H1 (cell line): ENCODE measurements at regions not wholly inside any gene's neighbourhood (a gene's known extent, or its start where the extent isn't known, plus 50 kb on each side); places are given as distances from the start of the nearest gene placed in this dataset.

ENCODE experiments used
- CTCF ChIA-PET: fragments of 300-600 bp; sonication (Branson Sonifier 250); formaldehyde crosslinking; loops from one replicate; lab custom pipeline; 2021; ENCODE audit not compliant: partially characterized antibody; lab: Charles Lee
- POLR2A ChIA-PET: fragments of 300-600 bp; sonication (Branson Sonifier 250); formaldehyde crosslinking; loops from one replicate; lab custom pipeline; 2021; ENCODE audit warnings: inconsistent platforms; ENCODE audit not compliant: partially characterized antibody; lab: Charles Lee
- DNase-seq, 2 experiments: peaks; one replicate each; pipeline versions ENCODE4 v3.0.0 to v3.0.0-alpha.2; 2010 to 2022; ENCODE audit warnings: low spot score in 2 of 2, low read depth in 1 of 2, mixed read lengths in 1 of 2
- FAIRE-seq: peaks from 2 replicates; lab custom pipeline; 2011; peaks lifted over from hg19 to GRCh38; lab: Jason Lieb, UNC
- H2AFZ ChIP-seq: 2 replicates; pipeline ENCODE4 v1.8.1; 2012; ENCODE audit warnings: low read length, inconsistent platforms
- H2AK5ac ChIP-seq: 2 replicates; pipeline ENCODE4 v1.6.1; 2013; ENCODE audit warnings: low read depth, low read length
- H2BK120ac ChIP-seq: replicated peaks from 2 replicates; pipeline ENCODE3; 2013; ENCODE audit warnings: low read depth, low read length, inconsistent platforms
- H2BK12ac ChIP-seq: 2 replicates; pipeline ENCODE4 v1.6.1; 2013; ENCODE audit warnings: low read depth, low read length
- H2BK15ac ChIP-seq: 2 replicates; pipeline ENCODE4 v1.6.1; 2013; ENCODE audit warnings: low read length
- H2BK20ac ChIP-seq: 2 replicates; pipeline ENCODE4 v1.6.1; 2013; ENCODE audit warnings: low read length
- H2BK5ac ChIP-seq: 2 replicates; pipeline ENCODE4 v1.6.1; 2013; ENCODE audit warnings: low read depth, low read length
- H3K14ac ChIP-seq: 2 replicates; pipeline ENCODE4 v1.6.1; 2013; ENCODE audit warnings: inconsistent platforms; ENCODE audit not compliant: insufficient read length
- H3K18ac ChIP-seq: 2 replicates; pipeline ENCODE4 v1.6.1; 2013; ENCODE audit warnings: low read length; ENCODE audit errors: extremely low read depth
- H3K23ac ChIP-seq: 2 replicates; pipeline ENCODE4 v1.6.1; 2013; ENCODE audit warnings: inconsistent platforms; ENCODE audit not compliant: insufficient read length
- H3K23me2 ChIP-seq: 2 replicates; pipeline ENCODE4 v1.6.1; 2013; ENCODE audit warnings: low read depth, low read length
- H3K27ac ChIP-seq: 2 replicates; pipeline ENCODE4 v1.6.1; 2011; ENCODE audit warnings: low read depth, low read length, inconsistent platforms
- H3K27me3 ChIP-seq, 4 experiments: replicated peaks in 1 of 4; 1 replicate in 1 of 4; 2 replicates in 3 of 4; pipeline versions ENCODE4 v1.6.1 to v1.8.1; 2011 to 2013; ENCODE audit warnings: low read length in 3 of 4, mild to moderate bottlenecking in 3 of 4, inconsistent platforms in 2 of 4, mixed read lengths in 2 of 4, moderate library complexity in 1 of 4; ENCODE audit not compliant: control insufficient read depth in 3 of 4, insufficient read depth in 3 of 4; ENCODE audit errors: extremely low read depth in 1 of 4
- H3K36me3 ChIP-seq, 4 experiments: 2 replicates each; pipeline versions ENCODE4 v1.6.1 to v1.8.1; 2011 to 2013; ENCODE audit warnings: mild to moderate bottlenecking in 4 of 4, low read length in 3 of 4, moderate library complexity in 2 of 4, control low read depth in 1 of 4, inconsistent platforms in 1 of 4; ENCODE audit not compliant: insufficient read depth in 4 of 4, control insufficient read depth in 2 of 4
- H3K4ac ChIP-seq: replicated peaks from 2 replicates; pipeline ENCODE3; 2013; ENCODE audit warnings: low read length, low read depth, mixed read lengths, inconsistent platforms; ENCODE audit not compliant: insufficient read length
- H3K4me1 ChIP-seq, 4 experiments: replicated peaks in 1 of 4; 1 replicate in 1 of 4; 2 replicates in 3 of 4; pipeline versions ENCODE4 v1.6.1 to v1.8.1; 2011 to 2013; ENCODE audit warnings: low read length in 3 of 4, inconsistent platforms in 2 of 4, mixed read lengths in 1 of 4; ENCODE audit not compliant: insufficient read depth in 4 of 4, control insufficient read depth in 3 of 4
- H3K4me2 ChIP-seq, 2 experiments: 2 replicates each; pipeline versions ENCODE4 v1.6.1 to v1.8.1; 2011 to 2013; ENCODE audit warnings: low read depth in 2 of 2, low read length in 2 of 2, control low read depth in 1 of 2, inconsistent platforms in 1 of 2, mild to moderate bottlenecking in 1 of 2; ENCODE audit not compliant: insufficient read depth in 1 of 2
- H3K4me3 ChIP-seq, 4 experiments: fragments of 200-600, 300-600 bp in 1 of 4; sonication (generic), shearing (Covaris generic), sonication (Bioruptor Twin) in 1 of 4; 2 replicates each; pipeline versions ENCODE4 v1.5.1 to v1.8.1; 2011 to 2016; ENCODE audit warnings: low read length in 4 of 4, low read depth in 3 of 4, control low read depth in 2 of 4, inconsistent platforms in 2 of 4, mild to moderate bottlenecking in 2 of 4, mixed read lengths in 1 of 4, moderate library complexity in 1 of 4; ENCODE audit not compliant: insufficient read depth in 2 of 4; ENCODE audit errors: extremely low read depth in 1 of 4
- H3K56ac ChIP-seq: replicated peaks from 2 replicates; pipeline ENCODE3; 2013; ENCODE audit warnings: low read depth, mild to moderate bottlenecking, mixed read lengths, low read length, inconsistent platforms; ENCODE audit not compliant: insufficient read length
- H3K79me1 ChIP-seq: 2 replicates; pipeline ENCODE4 v1.6.1; 2013; ENCODE audit warnings: low read depth, low read length, control low read depth
- H3K79me2 ChIP-seq, 2 experiments: 2 replicates each; pipeline versions ENCODE4 v1.6.1 to v1.8.1; 2012 to 2013; ENCODE audit warnings: low read length in 2 of 2, mild to moderate bottlenecking in 2 of 2, inconsistent platforms in 1 of 2; ENCODE audit not compliant: insufficient read depth in 2 of 2, control insufficient read depth in 1 of 2
- H3K9ac ChIP-seq, 4 experiments: replicated peaks in 1 of 4; 1 replicate in 1 of 4; 2 replicates in 3 of 4; pipeline versions ENCODE4 v1.6.1 to v1.8.1; 2011 to 2013; ENCODE audit warnings: low read depth in 3 of 4, low read length in 3 of 4, control low read depth in 2 of 4, mild to moderate bottlenecking in 2 of 4, moderate library complexity in 2 of 4, inconsistent platforms in 1 of 4; ENCODE audit errors: extremely low read depth in 1 of 4
- H3K9me3 ChIP-seq, 2 experiments: 2 replicates each; pipeline versions ENCODE4 v1.6.1 to v1.8.1; 2012 to 2013; ENCODE audit warnings: mild to moderate bottlenecking in 2 of 2, moderate library complexity in 2 of 2, control low read depth in 1 of 2, inconsistent platforms in 1 of 2, low read depth in 1 of 2, low read length in 1 of 2, mixed read lengths in 1 of 2; ENCODE audit not compliant: insufficient read depth in 2 of 2
- H4K20me1 ChIP-seq, 2 experiments: replicated peaks in 1 of 2; 2 replicates each; pipeline versions ENCODE3 to v1.8.1; 2011 to 2013; ENCODE audit warnings: inconsistent platforms in 2 of 2, low read length in 2 of 2, mild to moderate bottlenecking in 1 of 2; ENCODE audit not compliant: insufficient read depth in 2 of 2, control insufficient read depth in 1 of 2
- H4K5ac ChIP-seq: 2 replicates; pipeline ENCODE4 v1.6.1; 2013; ENCODE audit warnings: low read length, low read depth, mixed read lengths, inconsistent platforms; ENCODE audit not compliant: insufficient read length
- H4K8ac ChIP-seq: 2 replicates; pipeline ENCODE4 v1.8.0; 2013; ENCODE audit warnings: mild to moderate bottlenecking, moderate library complexity, low read length, inconsistent platforms; ENCODE audit not compliant: insufficient read depth; ENCODE audit errors: extremely low read depth
- H4K91ac ChIP-seq: replicated peaks from 2 replicates; pipeline ENCODE3; 2013; ENCODE audit warnings: low read length, mixed read lengths, inconsistent platforms; ENCODE audit not compliant: insufficient read length
- EP300 ChIP-seq, 2 experiments: IDR thresholded peaks; 1 replicate in 1 of 2; 2 replicates in 1 of 2; pipeline ENCODE4 v1.6.1; 2011 to 2012; ENCODE audit warnings: low read depth in 2 of 2, low read length in 2 of 2, mild to moderate bottlenecking in 2 of 2, borderline replicate concordance in 1 of 2, inconsistent platforms in 1 of 2, moderate library complexity in 1 of 2
- NRF1 ChIP-seq: IDR thresholded peaks from 2 replicates; pipeline ENCODE4 v1.6.1; 2011; ENCODE audit warnings: mild to moderate bottlenecking, low read depth, low read length, improper control_type of control experiment
- RAD21 ChIP-seq, 2 experiments: IDR thresholded peaks in 1 of 2; conservative IDR thresholded peaks in 1 of 2; 2 replicates each; pipeline ENCODE4 v1.6.1; 2011; ENCODE audit warnings: low read depth in 2 of 2, low read length in 2 of 2, improper control_type of control experiment in 1 of 2, inconsistent platforms in 1 of 2, mild to moderate bottlenecking in 1 of 2, moderate library complexity in 1 of 2
- SP2 ChIP-seq: IDR thresholded peaks from 2 replicates; pipeline ENCODE4 v1.6.1; 2012; ENCODE audit warnings: mild to moderate bottlenecking, low read length, inconsistent platforms
- WGBS, 2 experiments: shearing (Covaris generic) in 1 of 2; methylation state at CpG; one replicate each; pipeline versions ENCODE4 v1.1.6 to v1.1.7; 2013 to 2015; ENCODE audit warnings: low lambda C conversion rate in 2 of 2, mixed read lengths in 2 of 2, inconsistent platforms in 1 of 2, low coverage in 1 of 2, missing lambda C conversion rate in 1 of 2; ENCODE audit not compliant: insufficient replicate concordance in 2 of 2, insufficient coverage in 1 of 2, insufficient read length in 1 of 2; ENCODE audit errors: extremely low coverage in 1 of 2, missing lambda C conversion rate in 1 of 2; 5-methylcytosine and 5-hydroxymethylcytosine counted together

DNA sequence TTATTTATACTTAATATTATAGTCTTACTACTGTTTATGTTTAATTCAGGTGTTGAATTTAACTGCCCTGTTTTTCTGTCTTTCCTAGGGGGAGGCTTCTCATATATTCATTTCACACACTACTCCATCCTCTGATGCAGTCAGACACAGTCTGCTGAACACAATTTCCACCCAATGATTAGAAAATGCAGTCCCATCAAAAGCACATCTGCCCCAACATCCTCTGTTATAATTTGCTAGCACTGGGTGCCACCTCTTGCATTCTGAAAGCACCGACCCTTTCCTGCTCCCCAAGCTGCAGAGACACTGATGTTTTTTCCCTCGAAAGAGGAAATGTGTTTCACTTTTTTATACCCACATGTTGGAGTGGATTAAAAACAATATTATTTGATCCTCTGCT, 474.7 kb downstream of the PID1 start:
- no peak overlapping the region for H4K5ac ChIP-seq
- no peak for TF ChIP-seq RAD21 (IDR thresholded peaks at IDR 0.05 in 1 of 2, conservative IDR thresholded peaks at IDR 0.05 in 1 of 2; ENCODE audit: low read depth in 2 of 2, low read length in 2 of 2)
- no peak for TF ChIP-seq NRF1
- no peak for TF ChIP-seq EP300 (IDR thresholded peaks at IDR 0.05; ENCODE audit: borderline replicate concordance in 1 of 2, low read depth in 2 of 2, low read length in 2 of 2)
- TF ChIP-seq SP2: no peak
- H3K4me2 ChIP-seq: no peak overlapping the region
- no peak overlapping the region for H2BK5ac ChIP-seq
- no peak overlapping the region for H3K4ac ChIP-seq
- H3K79me2 ChIP-seq: no peaks in the 10 kb centered on the region
- H4K91ac ChIP-seq: no peak overlapping the region
- FAIRE-seq (no peak), DNase-seq (no peak)
- no peaks in the 10 kb centered on the region for H3K27me3 ChIP-seq
- H3K23me2 ChIP-seq: no peaks in the 10 kb centered on the region
- POLR2A ChIA-PET: no interaction called here
- H2BK12ac ChIP-seq: no peak overlapping the region
- no peak overlapping the region for H4K8ac ChIP-seq
- H3K9ac ChIP-seq: no peak overlapping the region
- H3K56ac ChIP-seq: no peak overlapping the region
- H3K23ac ChIP-seq: no peak overlapping the region
- CTCF ChIA-PET: no interaction called here
- H2AFZ ChIP-seq: no peak overlapping the region
- H2BK20ac ChIP-seq: no peak overlapping the region
- no peaks in the 10 kb centered on the region for H4K20me1 ChIP-seq
- H3K9me3 ChIP-seq: no peaks in the 10 kb centered on the region
- no peaks in the 10 kb centered on the region for H3K79me1 ChIP-seq
- no peak overlapping the region for H3K18ac ChIP-seq
- H3K14ac ChIP-seq: no peak overlapping the region
- no peak overlapping the region for H2BK120ac ChIP-seq
- 91% methylated on average over 2 of the region's 2 CpGs; no CpG with 5 or more reads in 1 of the 2 experiments for WGBS, 2 experiments
- H3K27ac ChIP-seq: no peak overlapping the region
- H3K36me3 ChIP-seq: no peaks in the 10 kb centered on the region
- no peak overlapping the region for H2BK15ac ChIP-seq
- H3K4me1 ChIP-seq: no peaks in the 10 kb centered on the region
- H3K4me3 ChIP-seq: no peak overlapping the region
- no peak overlapping the region for H2AK5ac ChIP-seq
